IPS-18a (cell line): ENCODE measurements at regions not wholly inside any gene's neighbourhood (a gene's known extent, or its start where the extent isn't known, plus 50 kb on each side); places are given as distances from the start of the nearest gene placed in this dataset.

Source experiments
- H3K27ac ChIP-seq: one replicate; pipeline ENCODE4 v1.5.1; 2013; ENCODE audit warnings: low read length
- H3K27me3 ChIP-seq: one replicate; pipeline ENCODE4 v1.6.1; 2013; ENCODE audit warnings: mild to moderate bottlenecking, low read length; ENCODE audit not compliant: control insufficient read depth, insufficient read depth
- H3K36me3 ChIP-seq: one replicate; pipeline ENCODE4 v1.6.1; 2013; ENCODE audit warnings: low read depth, low read length; ENCODE audit not compliant: control insufficient read depth
- H3K4me1 ChIP-seq: one replicate; pipeline ENCODE4 v1.6.1; 2013; ENCODE audit warnings: low read depth, low read length; ENCODE audit not compliant: control insufficient read depth
- H3K4me3 ChIP-seq: one replicate; pipeline ENCODE4 v1.5.1; 2013; ENCODE audit warnings: low read length
- H3K9ac ChIP-seq: one replicate; pipeline ENCODE4 v1.6.1; 2013; ENCODE audit warnings: mild to moderate bottlenecking, low read length, moderate library complexity
- H3K9me3 ChIP-seq: one replicate; pipeline ENCODE4 v1.6.1; 2013; ENCODE audit warnings: low read depth, low read length; ENCODE audit not compliant: control insufficient read depth

DNA sequence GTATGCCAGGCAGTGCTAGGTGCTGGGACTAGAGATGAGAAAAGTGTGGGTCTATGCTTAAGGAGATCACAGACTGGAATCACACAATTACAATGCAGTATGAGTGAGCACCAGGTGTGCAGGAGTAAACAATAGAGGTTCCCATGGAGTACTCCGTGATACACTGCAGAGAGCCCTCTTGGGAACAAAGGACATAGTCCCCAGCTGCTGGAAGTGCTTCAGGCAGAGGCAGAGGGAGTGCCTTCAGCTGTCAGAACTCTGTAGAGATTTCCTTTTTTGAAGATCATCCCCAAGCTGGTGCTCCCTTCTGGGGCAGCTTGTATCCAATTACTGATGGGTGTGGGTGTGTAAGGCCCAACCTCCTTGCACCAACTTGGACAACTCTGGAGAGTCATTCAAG is 143.5 kb upstream of the PLET1 start:
- Histone ChIP-seq H3K36me3 (no peaks in the 10 kb centered on the region), H3K4me1 (peaks cover 18% of the 10 kb centered on the region), H3K27ac (no peak overlapping the region), H3K9me3 (no peaks in the 10 kb centered on the region), H3K27me3 (peaks cover 14% of the 10 kb centered on the region), H3K4me3 (no peak overlapping the region), H3K9ac (no peak overlapping the region)

DNA sequence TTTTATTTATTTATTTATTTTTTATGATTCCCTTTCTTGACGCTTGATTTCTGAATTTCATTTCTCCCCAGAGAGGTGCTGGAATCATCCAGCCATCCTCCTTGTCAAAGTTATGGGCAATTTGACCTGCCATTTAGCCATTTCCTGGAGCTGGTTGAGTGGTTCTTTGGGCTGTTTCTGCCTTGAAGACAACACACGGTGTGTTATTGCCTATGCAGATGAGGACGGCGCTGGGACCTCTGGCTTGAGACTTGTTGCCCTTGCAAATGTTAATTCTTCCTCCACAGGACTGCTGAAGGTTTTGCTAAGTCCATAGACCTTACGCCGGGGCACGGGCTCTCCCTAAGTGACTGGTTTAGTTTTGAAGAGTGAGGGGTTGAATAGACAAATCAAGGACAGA is 147.9 kb upstream of the PLET1 start:
- H3K9ac ChIP-seq: no peak overlapping the region
- no peaks in the 10 kb centered on the region for H3K36me3 ChIP-seq
- peaks cover 22% of the 10 kb centered on the region for H3K27me3 ChIP-seq
- H3K4me3 ChIP-seq: no peak overlapping the region
- no peaks in the 10 kb centered on the region for H3K9me3 ChIP-seq
- H3K4me1 ChIP-seq: peaks cover 25% of the 10 kb centered on the region
- H3K27ac ChIP-seq: no peak overlapping the region

DNA sequence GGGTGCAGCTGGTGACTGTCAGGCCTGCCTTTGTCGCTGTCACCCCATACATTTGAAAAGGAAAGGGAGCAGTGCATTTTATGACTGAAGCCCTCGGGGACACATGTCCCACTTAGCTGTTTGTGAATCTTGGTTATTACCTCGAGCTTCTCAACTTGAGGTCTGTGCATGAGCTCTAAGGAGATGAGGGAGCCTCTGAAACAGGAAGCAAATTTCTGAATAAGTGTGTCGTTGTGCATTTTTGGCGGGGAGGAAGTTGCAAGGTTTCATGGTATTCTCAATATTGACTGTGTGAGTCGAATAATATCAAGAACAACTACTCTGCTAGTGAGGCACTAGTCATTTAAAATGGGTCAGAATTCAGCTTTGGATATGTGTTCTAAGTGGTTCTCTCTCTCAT is 149.7 kb upstream of the PLET1 start:
- Histone ChIP-seq H3K9ac (no peak overlapping the region), H3K36me3 (no peaks in the 10 kb centered on the region), H3K4me3 (no peak overlapping the region), H3K4me1 (peaks cover 25% of the 10 kb centered on the region), H3K27me3 (peaks cover 22% of the 10 kb centered on the region), H3K27ac (no peak overlapping the region), H3K9me3 (no peaks in the 10 kb centered on the region)

DNA sequence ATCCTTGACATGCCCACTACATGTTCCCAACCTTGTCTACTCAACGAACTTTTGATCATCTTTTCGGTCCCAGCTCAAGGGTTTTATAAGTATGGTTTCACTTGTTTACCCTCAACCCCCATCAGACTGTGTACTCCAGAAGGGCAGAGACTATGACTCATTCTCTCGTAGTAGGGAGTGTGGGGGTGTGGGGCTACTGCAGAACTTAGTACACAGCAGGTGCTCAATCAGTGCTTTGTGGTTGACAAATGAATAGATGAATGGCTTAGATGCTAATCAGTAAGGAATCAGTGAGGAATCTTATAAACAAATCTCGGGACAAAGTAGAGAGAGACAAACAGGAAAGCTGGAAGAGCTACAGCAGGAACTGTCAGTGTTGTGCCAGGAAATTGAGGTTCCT is 151.7 kb upstream of the PLET1 start:
- Histone ChIP-seq H3K4me1 (peaks cover 23% of the 10 kb centered on the region), H3K9ac (no peak overlapping the region), H3K9me3 (no peaks in the 10 kb centered on the region), H3K27ac (no peak overlapping the region), H3K36me3 (no peaks in the 10 kb centered on the region), H3K27me3 (peaks cover 12% of the 10 kb centered on the region), H3K4me3 (no peak overlapping the region)

DNA sequence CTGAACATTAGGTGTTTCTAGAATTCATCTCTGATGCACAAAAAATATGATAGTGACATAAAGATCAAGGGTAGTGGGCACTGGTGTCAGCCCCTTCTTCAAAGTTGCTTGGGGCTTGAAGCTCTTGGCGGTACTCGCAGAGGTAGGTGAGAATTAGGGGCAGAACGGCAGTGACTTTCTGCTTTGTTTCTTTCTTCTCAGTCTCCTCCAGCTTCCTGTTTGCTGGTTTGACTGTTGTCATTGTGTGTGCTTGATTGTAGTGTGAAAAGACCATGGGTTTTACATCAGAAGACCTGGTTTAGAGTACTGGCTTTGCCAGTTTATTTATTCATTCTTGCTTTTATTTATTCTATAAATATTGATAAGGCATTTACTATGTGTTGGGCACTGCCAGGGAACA is 156.7 kb upstream of the PLET1 start:
- Histone ChIP-seq H3K9ac (no peak overlapping the region), H3K4me1 (no peaks in the 10 kb centered on the region), H3K4me3 (no peak overlapping the region), H3K9me3 (no peaks in the 10 kb centered on the region), H3K27ac (no peak overlapping the region), H3K36me3 (no peaks in the 10 kb centered on the region), H3K27me3 (no peaks in the 10 kb centered on the region)

DNA sequence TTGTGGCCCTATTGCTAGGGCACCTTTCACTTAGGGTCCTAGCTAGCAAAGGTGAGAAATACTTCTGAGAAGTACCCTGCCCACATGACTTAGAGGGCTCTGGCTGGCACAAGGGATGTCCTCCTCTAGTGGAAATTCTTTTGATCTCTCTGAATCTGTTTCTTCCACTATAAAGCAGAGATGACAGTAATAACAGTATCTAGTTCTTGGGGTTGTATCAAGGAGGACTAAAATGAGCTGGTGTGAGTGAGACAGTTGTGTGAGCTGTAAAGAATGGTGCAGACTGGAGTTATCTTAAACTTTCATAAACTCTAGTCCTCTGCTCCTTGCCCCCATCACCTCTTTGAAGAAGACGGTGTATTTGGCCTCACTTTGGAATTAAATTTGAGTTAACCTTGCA is 157.8 kb upstream of the PLET1 start:
- Histone ChIP-seq H3K27me3 (no peaks in the 10 kb centered on the region), H3K36me3 (no peaks in the 10 kb centered on the region), H3K9me3 (no peaks in the 10 kb centered on the region), H3K4me1 (no peaks in the 10 kb centered on the region), H3K9ac (no peak overlapping the region), H3K4me3 (no peak overlapping the region), H3K27ac (no peak overlapping the region)

DNA sequence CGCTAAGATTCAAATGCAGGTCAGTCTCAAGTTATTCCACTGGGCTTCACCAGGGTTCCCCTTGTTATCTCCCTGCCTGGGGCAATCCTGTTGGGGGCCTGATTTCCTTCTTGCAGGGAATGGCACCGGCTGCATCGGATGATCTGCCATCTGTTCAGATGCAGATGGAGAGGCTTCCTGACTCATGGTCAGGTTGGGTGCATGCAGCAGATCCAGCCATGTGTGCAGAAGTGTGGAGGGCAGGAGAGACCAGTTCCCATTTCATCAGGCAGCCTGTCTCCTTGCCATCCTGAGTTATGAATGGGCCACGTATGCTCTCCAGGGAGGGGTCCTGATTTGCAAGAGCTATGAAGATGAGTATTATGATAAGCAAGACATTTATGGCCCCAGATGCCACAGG is 161.2 kb upstream of the PLET1 start:
- no peaks in the 10 kb centered on the region for H3K36me3 ChIP-seq
- no peaks in the 10 kb centered on the region for H3K9me3 ChIP-seq
- H3K4me3 ChIP-seq: no peak overlapping the region
- H3K9ac ChIP-seq: no peak overlapping the region
- H3K27me3 ChIP-seq: no peaks in the 10 kb centered on the region
- H3K4me1 ChIP-seq: no peaks in the 10 kb centered on the region
- no peak overlapping the region for H3K27ac ChIP-seq

DNA sequence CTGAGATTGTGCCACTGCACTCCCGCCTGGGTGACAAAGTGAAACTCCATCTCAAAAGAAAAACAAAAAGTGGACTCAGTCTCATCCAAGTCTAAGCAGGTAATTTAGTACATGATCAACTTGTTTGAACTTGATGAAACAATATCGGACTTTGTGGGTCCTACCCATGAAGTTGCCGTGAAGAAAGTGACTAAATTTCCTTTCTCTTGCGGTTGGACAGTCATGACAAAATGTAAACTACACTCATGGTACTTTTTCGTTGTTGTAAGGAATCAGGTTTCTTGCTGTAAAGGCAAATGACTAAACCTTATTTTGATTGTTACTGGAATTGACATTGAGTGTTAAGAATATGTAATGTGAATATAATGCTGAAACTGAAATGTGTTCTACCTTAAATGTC is 164.5 kb upstream of the PLET1 start:
- Histone ChIP-seq H3K9ac (no peak overlapping the region), H3K4me1 (no peaks in the 10 kb centered on the region), H3K27me3 (no peaks in the 10 kb centered on the region), H3K36me3 (no peaks in the 10 kb centered on the region), H3K9me3 (no peaks in the 10 kb centered on the region), H3K27ac (no peak overlapping the region), H3K4me3 (no peak overlapping the region)

DNA sequence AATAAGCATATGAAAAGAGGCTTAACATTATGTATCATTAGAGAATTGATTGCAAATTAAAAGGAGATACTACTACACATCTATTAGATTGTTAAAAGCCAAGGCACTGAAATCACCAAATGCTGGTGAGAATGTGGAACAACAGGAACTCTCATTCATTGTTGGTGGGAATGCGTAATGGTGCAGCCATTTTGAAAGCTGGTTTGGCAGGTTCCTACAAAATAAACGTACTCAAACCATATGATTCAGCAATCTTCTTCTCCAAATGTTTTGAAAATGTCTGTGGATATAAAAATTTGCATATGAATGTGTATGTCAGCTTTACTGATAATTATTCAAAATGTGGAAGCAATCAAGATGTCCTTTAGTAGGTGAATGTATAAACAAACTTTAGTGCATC is 176.4 kb upstream of the PLET1 start:
- Histone ChIP-seq H3K9me3 (no peaks in the 10 kb centered on the region), H3K27me3 (no peaks in the 10 kb centered on the region), H3K4me1 (no peaks in the 10 kb centered on the region), H3K4me3 (no peak overlapping the region), H3K36me3 (no peaks in the 10 kb centered on the region), H3K27ac (no peak overlapping the region), H3K9ac (no peak overlapping the region)

DNA sequence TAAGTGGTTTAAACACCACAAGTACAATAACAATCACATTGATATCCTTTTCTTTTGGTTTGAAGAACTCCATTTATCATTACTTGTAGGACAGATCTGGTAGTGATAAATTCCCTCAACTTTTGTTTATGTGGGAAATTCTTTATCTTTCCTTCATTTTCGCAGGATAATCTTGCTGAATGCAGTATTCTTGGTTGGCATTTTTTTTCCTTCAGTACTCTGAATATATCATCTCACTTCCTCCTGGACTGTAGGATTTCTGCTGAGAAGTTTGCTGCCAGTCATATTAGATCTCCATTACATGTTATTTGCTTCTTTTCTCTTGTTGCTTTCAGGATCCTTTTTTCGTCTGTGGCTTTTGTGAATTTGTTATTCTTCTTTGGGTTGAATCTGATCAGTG is 179.0 kb upstream of the PLET1 start:
- H3K27me3 ChIP-seq: no peaks in the 10 kb centered on the region
- no peak overlapping the region for H3K27ac ChIP-seq
- H3K4me3 ChIP-seq: no peak overlapping the region
- H3K36me3 ChIP-seq: no peaks in the 10 kb centered on the region
- no peaks in the 10 kb centered on the region for H3K4me1 ChIP-seq
- no peaks in the 10 kb centered on the region for H3K9me3 ChIP-seq
- no peak overlapping the region for H3K9ac ChIP-seq

DNA sequence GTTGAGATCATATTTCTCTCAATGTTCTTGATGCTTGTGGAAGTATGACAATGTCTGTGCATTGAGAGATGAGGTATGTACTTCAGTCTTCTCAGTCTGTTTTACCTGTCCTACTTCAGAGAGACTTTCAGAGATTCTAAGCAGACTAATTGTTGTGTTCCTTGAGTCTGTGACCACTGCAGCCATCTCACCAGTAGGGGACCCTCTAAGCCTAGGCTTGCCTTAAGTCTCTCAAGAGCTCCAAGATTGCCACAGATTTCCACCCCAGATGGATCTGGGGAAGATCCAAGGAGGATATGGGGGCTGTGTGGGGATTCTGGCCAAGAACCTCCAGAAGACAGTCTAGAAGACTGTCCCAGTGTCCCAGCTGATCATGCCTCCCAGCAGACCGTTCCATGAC is 179.9 kb upstream of the PLET1 start:
- Histone ChIP-seq H3K27ac (no peak overlapping the region), H3K36me3 (no peaks in the 10 kb centered on the region), H3K4me1 (no peaks in the 10 kb centered on the region), H3K9ac (no peak overlapping the region), H3K4me3 (no peak overlapping the region), H3K9me3 (no peaks in the 10 kb centered on the region), H3K27me3 (no peaks in the 10 kb centered on the region)

DNA sequence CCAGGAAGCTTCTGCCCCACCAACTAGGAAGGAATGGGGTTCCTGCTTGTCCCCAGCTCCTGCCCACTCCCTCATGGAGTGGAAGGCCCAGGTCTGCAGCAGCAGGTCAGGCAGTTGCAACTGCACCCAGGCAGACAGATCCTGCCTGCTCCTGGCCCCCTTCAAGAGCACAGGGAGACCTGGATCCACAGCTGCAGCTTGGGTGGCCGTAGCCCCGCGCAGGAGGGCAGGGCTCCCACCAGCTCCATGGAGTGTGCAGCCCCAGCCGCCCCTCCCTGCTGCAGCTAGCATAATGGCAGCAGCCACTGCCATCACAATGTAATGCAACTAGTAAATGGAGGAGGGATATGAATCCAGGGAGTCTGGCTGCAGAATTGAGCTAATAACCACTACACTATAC is 187.5 kb upstream of the PLET1 start:
- Histone ChIP-seq H3K4me3 (no peak overlapping the region), H3K27ac (no peak overlapping the region), H3K36me3 (no peaks in the 10 kb centered on the region), H3K9me3 (no peaks in the 10 kb centered on the region), H3K27me3 (peaks cover 5% of the 10 kb centered on the region), H3K9ac (no peak overlapping the region), H3K4me1 (no peaks in the 10 kb centered on the region)

DNA sequence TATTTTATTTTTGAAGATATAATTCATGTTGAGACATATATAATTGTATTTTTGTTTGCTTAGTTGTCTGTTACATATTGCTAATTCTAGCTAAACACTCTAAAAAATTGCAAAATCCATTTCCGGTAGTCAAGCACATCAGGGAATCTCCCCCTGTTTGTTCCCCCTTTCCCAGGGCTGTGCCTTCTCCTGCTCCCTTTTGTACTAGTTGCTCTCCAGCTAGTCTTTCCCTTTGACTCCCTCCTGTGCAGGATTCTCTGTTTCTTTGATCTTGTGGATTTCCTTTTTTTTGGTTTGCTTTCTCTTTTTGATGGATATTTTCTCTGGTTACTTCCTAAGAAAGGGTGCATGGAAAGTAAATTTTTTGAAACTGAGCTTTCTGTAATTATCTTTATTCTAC is 188.1 kb upstream of the PLET1 start:
- no peak overlapping the region for H3K4me3 ChIP-seq
- H3K36me3 ChIP-seq: no peaks in the 10 kb centered on the region
- H3K9me3 ChIP-seq: no peaks in the 10 kb centered on the region
- no peaks in the 10 kb centered on the region for H3K4me1 ChIP-seq
- no peak overlapping the region for H3K27ac ChIP-seq
- H3K9ac ChIP-seq: no peak overlapping the region
- H3K27me3 ChIP-seq: peaks cover 5% of the 10 kb centered on the region
